A673 (cell line): ENCODE measurements at regions not wholly inside any gene's neighbourhood (a gene's known extent, or its start where the extent isn't known, plus 50 kb on each side); places are given as distances from the start of the nearest gene placed in this dataset.

Experiments
- BruUV-seq: library from RNA; stranded (reverse); fragments of 400-500 nt; replicated peaks from 2 replicates; lab custom pipeline; 2021; lab: Mats Ljungman, UMichigan
- CTCF ChIA-PET: fragments of 300-600 bp; sonication (Branson Sonifier 250); formaldehyde crosslinking; loops from one replicate; lab custom pipeline; 2022; ENCODE audit warnings: antibody characterized with exemption; lab: Charles Lee
- POLR2A ChIA-PET: fragments of 300-600 bp; sonication (Branson Sonifier 250); formaldehyde crosslinking; loops from one replicate; lab custom pipeline; 2022; ENCODE audit warnings: antibody characterized with exemption; ENCODE audit not compliant: low non-redundant PET; lab: Charles Lee
- DNase-seq: peaks from one replicate; pipeline ENCODE4 v3.0.0-alpha.2; 2015; ENCODE audit warnings: low spot score
- H3K27ac ChIP-seq: fragments of 200-600 bp; sonication (generic); 2 replicates; pipeline ENCODE4 v1.5.1; 2016; ENCODE audit warnings: mixed run types, low read depth, mild to moderate bottlenecking, mixed read lengths, antibody characterized with exemption, low read length; ENCODE audit not compliant: poor library complexity, severe bottlenecking
- H3K27me3 ChIP-seq: fragments of 200-600 bp; sonication (generic); replicated peaks from 2 replicates; pipeline ENCODE4 v1.6.1; 2017; ENCODE audit warnings: mixed run types, low read depth, mild to moderate bottlenecking, mixed read lengths, antibody characterized with exemption, low read length; ENCODE audit not compliant: insufficient read depth, poor library complexity
- H3K36me3 ChIP-seq: fragments of 200-600 bp; sonication (generic); 2 replicates; pipeline ENCODE4 v1.6.1; 2016; ENCODE audit warnings: mixed run types, mild to moderate bottlenecking, mixed read lengths, antibody characterized with exemption, low read length; ENCODE audit not compliant: insufficient read depth, poor library complexity, severe bottlenecking
- H3K4me1 ChIP-seq: fragments of 200-600 bp; sonication (generic); 2 replicates; pipeline ENCODE4 v1.6.1; 2017; ENCODE audit warnings: mixed run types, mild to moderate bottlenecking, mixed read lengths, antibody characterized with exemption, low read length; ENCODE audit not compliant: insufficient read depth, poor library complexity, severe bottlenecking
- H3K4me3 ChIP-seq: fragments of 200-600 bp; sonication (generic); 2 replicates; pipeline ENCODE4 v1.5.1; 2016; ENCODE audit warnings: low read depth, mixed run types, mild to moderate bottlenecking, mixed read lengths, low read length; ENCODE audit not compliant: poor library complexity, severe bottlenecking
- H3K9me3 ChIP-seq: fragments of 200-600 bp; sonication (generic); 2 replicates; pipeline ENCODE4 v1.6.1; 2016; ENCODE audit warnings: mixed run types, low read depth, mild to moderate bottlenecking, mixed read lengths, antibody characterized with exemption, low read length; ENCODE audit not compliant: poor library complexity, severe bottlenecking
- CTCF ChIP-seq: fragments of 300-800, 200-600 bp; sonication (generic); conservative IDR thresholded peaks from 2 replicates; pipeline ENCODE4 v1.5.1; 2017; ENCODE audit warnings: low read depth, mild to moderate bottlenecking, antibody characterized with exemption, low read length, moderate library complexity, mixed read lengths
- EZH2 ChIP-seq: fragments of 200-600 bp; sonication (generic); IDR thresholded peaks from 2 replicates; pipeline ENCODE4 v1.6.1; 2017; ENCODE audit warnings: borderline replicate concordance, low read depth, mild to moderate bottlenecking, mixed read lengths, antibody characterized with exemption, low read length; ENCODE audit not compliant: poor library complexity, severe bottlenecking
- intact Hi-C: fragments of 100-400 bp; cut with micrococcal nuclease; formaldehyde crosslinking; loops from one replicate; pipeline ENCODE4 v1.10.0; 2022; ENCODE audit not compliant: unreplicated experiment

- POLR2A ChIA-PET, result no interaction called here
- BruUV-seq, result no TSS peak
Observed at GRCh38 chr13:38528986-38529385, 157.9 kb upstream of the FREM2 start.

GRCh38 chr13:38530492-38530891 lies 156.4 kb upstream of the FREM2 start:
- no peaks in the 10 kb centered on the region for H3K9me3 ChIP-seq
- H3K36me3 ChIP-seq, result no peaks in the 10 kb centered on the region
- ChIA-PET CTCF (no interaction called here), POLR2A (no interaction called here)
- H3K4me1 ChIP-seq, result peaks cover 14% of the 10 kb centered on the region
- BruUV-seq, result no TSS peak
- DNase-seq, result peak; percentile 57
- H3K4me3 ChIP-seq, result no peak overlapping the region
- intact Hi-C loops, result loop anchor here (5.0 kb wide), 1 partner anchor 888 kb away; no protein-coding TSS in a partner anchor
- H3K27me3 ChIP-seq, result no peaks in the 10 kb centered on the region
- peak; percentile 68 for TF ChIP-seq CTCF
- no peak for TF ChIP-seq EZH2
- no peak overlapping the region for H3K27ac ChIP-seq

More at GRCh38 chr13:38528986-38529385, 157.9 kb upstream of the FREM2 start:
- intact Hi-C loops, result loop anchor here (5.0 to 10.0 kb wide), 3 partner anchors 657 to 1454 kb away; no protein-coding TSS in a partner anchor
- TF ChIP-seq EZH2 (no peak), CTCF (no peak)
- no peaks in the 10 kb centered on the region for H3K9me3 ChIP-seq
- H3K4me1 ChIP-seq, result peaks cover 14% of the 10 kb centered on the region
- no peak overlapping the region for H3K4me3 ChIP-seq
- H3K36me3 ChIP-seq, result no peaks in the 10 kb centered on the region
- H3K27me3 ChIP-seq, result no peaks in the 10 kb centered on the region
- peak; percentile 33 for DNase-seq
- no peak overlapping the region for H3K27ac ChIP-seq
- CTCF ChIA-PET, result no interaction called here

- no peak for DNase-seq
- TF ChIP-seq CTCF, result no peak
- no peak for TF ChIP-seq EZH2
- BruUV-seq, result no TSS peak
- H3K27me3 ChIP-seq, result no peaks in the 10 kb centered on the region
- no peak overlapping the region for H3K4me3 ChIP-seq
- H3K9me3 ChIP-seq, result no peaks in the 10 kb centered on the region
- intact Hi-C loops, result loop anchor here (5.0 kb wide), 2 partner anchors 337 to 548 kb away; no protein-coding TSS in a partner anchor
- no peaks in the 10 kb centered on the region for H3K36me3 ChIP-seq
- CTCF ChIA-PET, result no interaction called here
- peaks cover 1% of the 10 kb centered on the region for H3K4me1 ChIP-seq
- POLR2A ChIA-PET, result no interaction called here
- H3K27ac ChIP-seq, result no peak overlapping the region
Observed at GRCh38 chr13:38535261-38535660, 151.6 kb upstream of the FREM2 start.
